Esophagus squamous epithelium (tissue), 4 donors: ENCODE measurements at regions not wholly inside any gene's neighbourhood (a gene's known extent, or its start where the extent isn't known, plus 50 kb on each side); places are given as distances from the start of the nearest gene placed in this dataset.

Source experiments
- POLR2A ChIP-seq, 4 donors: fragments of 450-650 bp; IDR thresholded peaks; one replicate each; pipeline ENCODE4 v1.6.1; 2017; ENCODE audit warnings: antibody characterized with exemption in 4 of 4, mild to moderate bottlenecking in 4 of 4, moderate library complexity in 3 of 4
- TF ChIP-seq, protein P1 (sequence below), 6 experiments: fragments of 450-650 bp in 4 of 6; fragments of 200-600 bp in 2 of 6; sonication (generic) in 2 of 6; IDR thresholded peaks; one replicate each; pipeline ENCODE4 v1.5.1; 2016 to 2019; ENCODE audit warnings: antibody characterized with exemption in 6 of 6, mild to moderate bottlenecking in 4 of 6, moderate library complexity in 4 of 6

DNA sequence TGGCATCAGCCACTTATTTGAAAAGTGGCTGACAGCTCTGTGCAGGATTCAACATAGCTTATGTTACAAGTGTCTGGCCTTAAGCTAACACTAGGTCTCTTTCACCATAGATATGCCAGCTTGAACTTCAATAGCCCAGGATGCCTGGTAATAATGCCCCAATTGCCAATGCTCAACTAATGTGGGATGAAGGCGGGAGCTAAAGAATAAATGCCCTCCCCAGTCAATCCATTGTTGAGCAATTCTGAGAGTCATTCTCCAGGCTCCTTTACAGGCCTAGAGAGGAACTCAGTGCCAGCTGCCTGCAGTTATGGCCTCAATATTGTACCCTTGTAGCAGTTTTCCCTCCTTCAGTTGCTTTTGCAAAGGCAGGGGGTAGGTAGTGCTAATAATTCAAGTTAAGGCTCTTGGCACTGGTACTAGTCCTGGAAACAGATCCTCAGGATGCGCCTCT is 460.2 kb downstream of the GABRG1 start:
- TF ChIP-seq, protein P1, sequence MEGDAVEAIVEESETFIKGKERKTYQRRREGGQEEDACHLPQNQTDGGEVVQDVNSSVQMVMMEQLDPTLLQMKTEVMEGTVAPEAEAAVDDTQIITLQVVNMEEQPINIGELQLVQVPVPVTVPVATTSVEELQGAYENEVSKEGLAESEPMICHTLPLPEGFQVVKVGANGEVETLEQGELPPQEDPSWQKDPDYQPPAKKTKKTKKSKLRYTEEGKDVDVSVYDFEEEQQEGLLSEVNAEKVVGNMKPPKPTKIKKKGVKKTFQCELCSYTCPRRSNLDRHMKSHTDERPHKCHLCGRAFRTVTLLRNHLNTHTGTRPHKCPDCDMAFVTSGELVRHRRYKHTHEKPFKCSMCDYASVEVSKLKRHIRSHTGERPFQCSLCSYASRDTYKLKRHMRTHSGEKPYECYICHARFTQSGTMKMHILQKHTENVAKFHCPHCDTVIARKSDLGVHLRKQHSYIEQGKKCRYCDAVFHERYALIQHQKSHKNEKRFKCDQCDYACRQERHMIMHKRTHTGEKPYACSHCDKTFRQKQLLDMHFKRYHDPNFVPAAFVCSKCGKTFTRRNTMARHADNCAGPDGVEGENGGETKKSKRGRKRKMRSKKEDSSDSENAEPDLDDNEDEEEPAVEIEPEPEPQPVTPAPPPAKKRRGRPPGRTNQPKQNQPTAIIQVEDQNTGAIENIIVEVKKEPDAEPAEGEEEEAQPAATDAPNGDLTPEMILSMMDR (IDR thresholded peaks at IDR 0.05), result no peak
- no peak for TF ChIP-seq POLR2A (IDR thresholded peaks at IDR 0.05)
